Naive thymus-derived CD8-positive, alpha-beta T cell (primary cell): ENCODE measurements at regions not wholly inside any gene's neighbourhood (a gene's known extent, or its start where the extent isn't known, plus 50 kb on each side); places are given as distances from the start of the nearest gene placed in this dataset.
"Not testable (repeated sequence)": the region's sequence is repeated elsewhere in the genome, so short reads cannot be mapped to it uniquely, and the experiment has no call there.

Source experiments
- ATAC-seq, 2 donors: fragments of 150-1000 bp; cut with Tn5 transposase in 1 of 2; sonication (Bioruptor Pico), chemical (Tn5 transposase) in 1 of 2; 1 replicate in 1 of 2; 2 replicates in 1 of 2; pipeline ENCODE4 v1.10.0; 2021; ENCODE audit warnings: mild to moderate bottlenecking in 2 of 2, moderate library complexity in 2 of 2
- POLR2A ChIA-PET: fragments of 350-600 bp; sonication (Branson Sonifier 250); formaldehyde crosslinking; loops from one replicate; lab custom pipeline; 2021; ENCODE audit warnings: antibody characterized with exemption; lab: Charles Lee
- DNase-seq, 10 donors: peaks; one replicate each; pipeline versions ENCODE4 v3.0.0 to v3.0.0-alpha.2; 2020 to 2022
- H3K27ac Mint-ChIP-seq, 10 donors: one replicate each; pipeline ENCODE4 v1.8.0; 2020 to 2022; ENCODE audit warnings: mild to moderate bottlenecking in 10 of 10, mixed read lengths in 10 of 10, moderate library complexity in 4 of 10, inconsistent platforms in 1 of 10
- H3K27me3 Mint-ChIP-seq, 5 donors: one replicate each; pipeline ENCODE4 v1.8.0; 2021 to 2022; ENCODE audit warnings: mixed read lengths in 5 of 5
- H3K36me3 Mint-ChIP-seq, 3 donors: one replicate each; pipeline ENCODE4 v1.8.0; 2020 to 2022; ENCODE audit warnings: mixed read lengths in 3 of 3, mild to moderate bottlenecking in 2 of 3, inconsistent platforms in 1 of 3
- H3K4me1 Mint-ChIP-seq, 4 donors: one replicate each; pipeline ENCODE4 v1.8.0; 2021 to 2022; ENCODE audit warnings: mixed read lengths in 4 of 4
- H3K4me3 Mint-ChIP-seq, 10 donors: one replicate each; pipeline ENCODE4 v1.8.0; 2020 to 2022; ENCODE audit warnings: mild to moderate bottlenecking in 10 of 10, mixed read lengths in 10 of 10, moderate library complexity in 6 of 10, inconsistent platforms in 1 of 10
- H3K9me3 Mint-ChIP-seq, 9 donors: one replicate each; pipeline ENCODE4 v1.8.0; 2020 to 2022; ENCODE audit warnings: mixed read lengths in 9 of 9, mild to moderate bottlenecking in 3 of 9, inconsistent platforms in 1 of 9, moderate library complexity in 1 of 9

- ATAC-seq (no peak), DNase-seq (no peak)
- H3K36me3 Mint-ChIP-seq = no peaks in the 10 kb centered on the region
- no peaks in the 10 kb centered on the region for H3K4me1 Mint-ChIP-seq
- POLR2A ChIA-PET = interaction anchor here (0.8 kb wide), 1 partner anchor 628 kb away, joined by 3 read pairs; no protein-coding TSS in a partner anchor
- no peak overlapping the region for H3K27ac Mint-ChIP-seq
- no peaks in the 10 kb centered on the region for H3K9me3 Mint-ChIP-seq
- H3K4me3 Mint-ChIP-seq = no peak overlapping the region
- H3K27me3 Mint-ChIP-seq = peaks cover 0 to 8% (median 3%) of the 10 kb centered on the region in 5 donors
Measured at GRCh38 chr6:134802426-134803058, 147.4 kb downstream of the ALDH8A1 start.

- no peak overlapping the region for H3K4me3 Mint-ChIP-seq
- H3K9me3 Mint-ChIP-seq = peaks cover 0 to 13% (median 6%) of the 10 kb centered on the region in 9 donors
- peaks cover under 1 to 9% (median 2%) of the 10 kb centered on the region in 3 donors for H3K36me3 Mint-ChIP-seq
- POLR2A ChIA-PET = no interaction called here
- H3K4me1 Mint-ChIP-seq = no peaks in the 10 kb centered on the region
- ATAC-seq (no peak), DNase-seq (no peak)
- peaks cover 0 to 2% (median 2%) of the 10 kb centered on the region in 5 donors for H3K27me3 Mint-ChIP-seq
- no peak overlapping the region for H3K27ac Mint-ChIP-seq
Measured at GRCh38 chr6:134797400-134798113, 152.3 kb downstream of the ALDH8A1 start.

DNA sequence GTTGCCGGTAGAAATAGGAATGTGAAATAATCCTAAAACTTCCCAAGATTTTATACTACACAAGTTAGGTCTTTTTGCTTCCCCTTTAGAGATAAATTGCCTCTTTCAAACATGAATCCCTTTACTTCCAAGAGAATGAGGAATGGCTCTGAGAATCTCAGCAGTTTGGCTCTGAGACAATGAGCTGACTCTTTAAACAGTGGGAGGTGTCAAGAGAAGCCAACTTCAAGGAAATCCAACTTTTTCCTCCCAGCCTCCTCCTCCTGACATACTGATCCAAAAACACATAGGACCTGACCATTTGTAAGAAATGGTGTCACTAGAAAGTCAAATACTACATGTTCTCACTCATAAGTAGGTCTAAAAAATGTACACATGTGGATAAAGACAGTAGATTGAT, 154.2 kb downstream of the ALDH8A1 start:
- POLR2A ChIA-PET = no interaction called here
- Mint-ChIP-seq H3K36me3 (peaks cover 2 to 19% (median 17%) of the 10 kb centered on the region in 3 donors), H3K4me1 (no peaks in the 10 kb centered on the region), H3K9me3 (peaks cover 5 to 32% (median 24%) of the 10 kb centered on the region in 9 donors), H3K27ac (no peak overlapping the region), H3K4me3 (no peak overlapping the region), H3K27me3 (peaks cover 0 to 8% (median 2%) of the 10 kb centered on the region in 5 donors)
- ATAC-seq = no peak
- no peak for DNase-seq

GRCh38 chr6:134795001-134795400, 154.9 kb downstream of the ALDH8A1 start:
- ATAC-seq = no peak
- peaks cover 6 to 39% (median 29%) of the 10 kb centered on the region in 9 donors for H3K9me3 Mint-ChIP-seq
- H3K27me3 Mint-ChIP-seq = peaks cover 2 to 15% (median 5%) of the 10 kb centered on the region in 5 donors

GRCh38 chr6:134791243-134791843, 158.6 kb downstream of the ALDH8A1 start:
- ATAC-seq, H3K4me3 Mint-ChIP-seq, DNase-seq, POLR2A ChIA-PET, H3K27ac Mint-ChIP-seq, H3K4me1 Mint-ChIP-seq: not testable (repeated sequence)
- Mint-ChIP-seq H3K36me3 (peaks cover 2 to 26% (median 21%) of the 10 kb centered on the region in 3 donors), H3K9me3 (peaks cover 6 to 40% (median 30%) of the 10 kb centered on the region in 9 donors), H3K27me3 (peaks cover 2 to 17% (median 6%) of the 10 kb centered on the region in 5 donors)

More at GRCh38 chr6:134795001-134795400, 154.9 kb downstream of the ALDH8A1 start:
- DNase-seq = no peak
- H3K27ac Mint-ChIP-seq = no peak overlapping the region
- H3K36me3 Mint-ChIP-seq = peaks cover 2 to 26% (median 21%) of the 10 kb centered on the region in 3 donors
- H3K4me3 Mint-ChIP-seq = no peak overlapping the region
- POLR2A ChIA-PET = no interaction called here
- no peaks in the 10 kb centered on the region for H3K4me1 Mint-ChIP-seq

GRCh38 chr6:134787261-134787877, 162.5 kb downstream of the ALDH8A1 start:
- DNase-seq (no peak), ATAC-seq (no peak)
- H3K9me3 Mint-ChIP-seq = peaks cover 6 to 25% (median 20%) of the 10 kb centered on the region in 9 donors
- H3K4me1 Mint-ChIP-seq = no peaks in the 10 kb centered on the region
- no peak overlapping the region for H3K27ac Mint-ChIP-seq
- peaks cover 2 to 21% (median 7%) of the 10 kb centered on the region in 5 donors for H3K27me3 Mint-ChIP-seq
- POLR2A ChIA-PET = no interaction called here
- peak overlapping the region in 1 of 10 donors; percentile 23 for H3K4me3 Mint-ChIP-seq
- peaks cover 0 to 19% (median 16%) of the 10 kb centered on the region in 3 donors for H3K36me3 Mint-ChIP-seq

DNA sequence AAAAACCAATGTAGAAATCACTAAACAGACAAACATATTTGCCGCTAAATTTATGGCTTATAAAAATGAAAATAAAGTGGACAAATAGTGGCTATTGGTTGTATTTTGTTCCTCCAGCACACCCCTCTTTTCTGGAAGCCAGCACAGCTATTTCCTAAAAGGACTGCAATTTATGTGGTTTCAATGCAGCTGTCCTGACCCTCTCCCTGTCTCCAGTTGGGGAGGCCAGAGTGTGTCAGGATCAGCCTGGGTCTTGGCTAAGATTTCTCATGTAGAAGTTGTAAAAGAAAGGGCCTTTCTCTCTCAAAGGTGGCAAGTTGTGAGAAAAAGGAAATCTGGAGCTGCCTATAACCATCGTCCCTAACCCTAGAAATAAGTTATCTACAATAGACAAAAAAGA, 165.6 kb downstream of the ALDH8A1 start:
- Mint-ChIP-seq H3K36me3 (peaks cover 0 to 5% (median 4%) of the 10 kb centered on the region in 3 donors), H3K9me3 (peaks cover 0 to 9% (median 6%) of the 10 kb centered on the region in 9 donors)

GRCh38 chr6:134778431-134778830, 171.5 kb downstream of the ALDH8A1 start:
- no peak for DNase-seq
- no peaks in the 10 kb centered on the region for H3K4me1 Mint-ChIP-seq
- no peak overlapping the region for H3K4me3 Mint-ChIP-seq
- H3K36me3 Mint-ChIP-seq = peaks cover 0 to 22% (median 14%) of the 10 kb centered on the region in 3 donors
- no peak for ATAC-seq
- POLR2A ChIA-PET = no interaction called here
- H3K27me3 Mint-ChIP-seq = peaks cover 0 to 5% (median 0%) of the 10 kb centered on the region in 5 donors
- H3K9me3 Mint-ChIP-seq = peaks cover 0 to 40% (median 23%) of the 10 kb centered on the region in 9 donors
- H3K27ac Mint-ChIP-seq = no peak overlapping the region

More for the DNA sequence above, 165.6 kb downstream of the ALDH8A1 start:
- no peak for ATAC-seq
- Mint-ChIP-seq H3K27me3 (peaks cover 0 to 5% (median 4%) of the 10 kb centered on the region in 5 donors), H3K27ac (no peak overlapping the region), H3K4me3 (no peak overlapping the region), H3K4me1 (no peaks in the 10 kb centered on the region)
- POLR2A ChIA-PET = no interaction called here
- no peak for DNase-seq

GRCh38 chr6:134774201-134774638, 175.7 kb downstream of the ALDH8A1 start:
- H3K4me3 Mint-ChIP-seq = no peak overlapping the region
- DNase-seq (no peak), ATAC-seq (no peak)
- peaks cover 0 to 16% (median 9%) of the 10 kb centered on the region in 3 donors for H3K36me3 Mint-ChIP-seq
- POLR2A ChIA-PET = no interaction called here
- H3K27me3 Mint-ChIP-seq = peaks cover 0 to 6% (median 4%) of the 10 kb centered on the region in 5 donors
- H3K4me1 Mint-ChIP-seq = no peaks in the 10 kb centered on the region
- H3K27ac Mint-ChIP-seq = no peak overlapping the region
- peaks cover 0 to 30% (median 19%) of the 10 kb centered on the region in 9 donors for H3K9me3 Mint-ChIP-seq

- Mint-ChIP-seq H3K4me3 (peak overlapping the region in 1 of 10 donors; percentile 3), H3K27me3 (peaks cover 8 to 14% (median 9%) of the 10 kb centered on the region in 5 donors), H3K27ac (no peak overlapping the region), H3K36me3 (peaks cover 0 to 6% (median 0%) of the 10 kb centered on the region in 3 donors), H3K9me3 (peaks cover 0 to 23% (median 10%) of the 10 kb centered on the region in 9 donors), H3K4me1 (no peaks in the 10 kb centered on the region)
- DNase-seq (no peak), ATAC-seq (no peak)
- POLR2A ChIA-PET = interaction anchor here (0.6 kb wide), 1 partner anchor 14 kb away, joined by 4 read pairs; no protein-coding TSS in a partner anchor
Measured at GRCh38 chr6:134772671-134773360, 177.1 kb downstream of the ALDH8A1 start.

- H3K27ac Mint-ChIP-seq = no peak overlapping the region
- no peaks in the 10 kb centered on the region for H3K4me1 Mint-ChIP-seq
- peaks cover 0 to 5% (median 0%) of the 10 kb centered on the region in 3 donors for H3K36me3 Mint-ChIP-seq
- peaks cover 6 to 22% (median 9%) of the 10 kb centered on the region in 5 donors for H3K27me3 Mint-ChIP-seq
- POLR2A ChIA-PET = no interaction called here
- no peak for ATAC-seq
- DNase-seq = no peak
- peaks cover 0 to 4% (median 0%) of the 10 kb centered on the region in 9 donors for H3K9me3 Mint-ChIP-seq
- no peak overlapping the region for H3K4me3 Mint-ChIP-seq
Measured at GRCh38 chr6:134768931-134769330, 181.0 kb downstream of the ALDH8A1 start.

- Mint-ChIP-seq H3K27ac (no peak overlapping the region), H3K9me3 (peaks cover 0 to 5% (median 0%) of the 10 kb centered on the region in 9 donors), H3K36me3 (peaks cover 0 to 6% (median 0%) of the 10 kb centered on the region in 3 donors), H3K4me3 (no peak overlapping the region), H3K4me1 (no peaks in the 10 kb centered on the region), H3K27me3 (peaks cover 8 to 22% (median 8%) of the 10 kb centered on the region in 5 donors)
- DNase-seq (no peak), ATAC-seq (no peak)
- POLR2A ChIA-PET = no interaction called here
Measured at GRCh38 chr6:134766497-134766896, 183.4 kb downstream of the ALDH8A1 start.
